Right renal pelvis (tissue), 4 donors: ENCODE measurements at regions not wholly inside any gene's neighbourhood (a gene's known extent, or its start where the extent isn't known, plus 50 kb on each side); places are given as distances from the start of the nearest gene placed in this dataset.

Source experiments
- DNase-seq, 4 donors: peaks; one replicate each; pipeline ENCODE4 v3.0.0-alpha.2; 2013; ENCODE audit warnings: low read depth in 4 of 4, low spot score in 3 of 4, missing footprints in 1 of 4

DNA sequence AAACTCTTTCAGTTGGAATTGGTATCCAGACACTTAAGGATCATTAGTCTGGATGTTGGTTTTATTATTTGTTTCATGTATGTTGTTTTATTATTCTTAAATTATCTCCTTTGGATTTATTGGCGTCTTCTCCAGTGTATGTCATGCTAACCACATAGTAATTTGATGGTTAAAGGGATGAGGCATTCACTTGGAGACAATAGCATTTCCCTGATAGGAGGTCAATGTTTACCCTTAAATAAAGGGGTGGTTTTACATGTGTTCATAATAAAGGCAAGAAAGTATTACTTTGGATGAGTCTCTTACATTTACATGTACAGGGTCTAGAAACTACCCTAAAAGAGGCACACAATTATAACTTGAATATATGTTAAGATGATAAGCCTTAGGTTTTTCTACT lies 51.2 kb upstream of the RNF144B start:
- no peak for DNase-seq

GRCh38 chr6:18334251-18334650 lies 52.9 kb upstream of the RNF144B start:
- DNase-seq, result no peak

DNA sequence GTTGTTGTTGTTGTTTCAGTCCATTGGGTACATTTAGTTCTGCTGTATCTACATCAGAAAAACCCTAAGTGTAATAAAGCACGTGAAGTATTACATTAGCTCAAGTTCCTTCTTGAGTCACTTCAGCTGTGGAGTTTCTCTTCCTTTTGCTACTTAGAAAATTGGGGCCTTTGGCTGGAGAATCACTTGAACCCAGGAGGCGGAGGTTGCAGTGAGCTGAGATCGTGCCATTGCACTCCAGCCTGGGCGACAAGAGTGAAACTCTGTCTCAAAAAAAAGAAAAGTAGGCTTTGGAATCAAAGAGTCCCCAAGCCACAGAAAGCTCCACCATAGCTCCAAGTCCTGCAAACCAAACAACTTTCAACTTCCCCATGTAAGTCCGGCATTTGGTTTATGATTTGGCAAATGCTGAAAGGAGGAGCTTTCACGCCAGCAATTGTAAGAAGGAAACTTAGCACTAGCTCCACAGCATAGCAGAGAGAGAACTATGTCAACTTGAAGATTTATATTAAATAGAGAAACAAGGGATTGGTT lies 56.5 kb upstream of the RNF144B start:
- DNase-seq, result no peak

DNA sequence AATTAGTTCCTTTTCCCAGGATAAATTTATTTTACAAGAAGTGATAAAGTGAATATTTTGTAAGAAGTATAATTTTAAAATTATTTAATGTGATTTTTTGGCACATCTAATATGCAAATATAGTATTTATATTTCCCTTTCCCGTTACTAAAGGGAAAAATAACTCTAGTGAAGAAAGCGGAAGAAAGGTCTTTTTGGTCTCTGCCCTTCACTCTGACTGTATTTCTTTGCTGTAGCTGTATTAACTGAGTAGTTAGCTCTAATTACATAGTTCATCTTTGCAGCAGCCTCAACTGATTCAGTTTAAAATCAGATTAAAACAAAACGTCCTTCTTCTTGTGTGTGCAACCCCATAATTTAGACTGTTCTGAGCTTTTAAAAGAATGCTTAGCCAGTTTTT lies 57.4 kb upstream of the RNF144B start:
- DNase-seq, result no peak

DNA sequence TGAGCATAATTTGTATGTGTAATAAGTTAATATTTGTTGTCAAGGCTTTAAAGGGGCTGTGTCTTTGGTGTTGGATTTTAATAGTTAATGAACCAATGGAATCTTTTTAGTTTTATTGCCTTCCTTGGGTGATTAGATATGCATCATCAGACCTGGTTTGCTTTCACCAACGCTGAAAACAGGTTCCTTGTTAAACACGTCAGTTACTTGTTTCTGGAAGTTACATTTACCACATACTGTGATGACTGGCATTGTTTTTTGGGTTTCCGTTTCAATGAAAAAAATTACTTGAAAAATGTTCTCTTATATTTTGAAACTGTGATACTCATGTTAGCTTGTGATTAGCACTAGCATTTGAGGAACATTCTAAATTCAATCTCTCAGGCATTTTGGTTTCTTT lies 58.6 kb upstream of the RNF144B start:
- peak in 1 of 4 donors; percentile 56 for DNase-seq

GRCh38 chr6:18328070-18328469 lies 59.1 kb upstream of the RNF144B start:
- no peak for DNase-seq

- DNase-seq, result no peak
These were observed 59.5 kb upstream of the RNF144B start for GRCh38 chr6:18327626-18328025.

DNA sequence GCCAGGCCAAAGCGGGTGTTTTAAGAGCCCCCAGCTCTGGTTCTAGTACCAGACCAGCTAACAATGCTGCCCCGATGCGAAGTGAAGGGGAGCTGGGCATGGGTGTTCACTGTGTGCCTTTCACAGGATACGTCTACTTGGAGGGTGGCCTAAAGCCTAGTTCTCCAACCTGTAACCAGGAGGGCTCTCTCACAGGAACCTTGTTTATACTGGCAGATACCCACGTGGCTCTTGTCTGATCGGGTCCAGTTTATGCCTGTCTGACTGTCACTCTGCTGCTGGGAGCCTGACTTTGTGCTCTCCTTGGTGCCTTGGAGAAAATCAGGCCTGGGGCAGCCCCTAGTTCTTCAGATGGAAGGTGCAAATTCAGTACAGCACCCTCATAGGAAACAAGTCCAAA lies 60.2 kb upstream of the RNF144B start:
- DNase-seq, result no peak

- DNase-seq, result no peak
These were observed 61.1 kb upstream of the RNF144B start for GRCh38 chr6:18326001-18326400.

GRCh38 chr6:18324706-18325042 lies 60.3 kb upstream of the DEK start:
- DNase-seq, result no peak

DNA sequence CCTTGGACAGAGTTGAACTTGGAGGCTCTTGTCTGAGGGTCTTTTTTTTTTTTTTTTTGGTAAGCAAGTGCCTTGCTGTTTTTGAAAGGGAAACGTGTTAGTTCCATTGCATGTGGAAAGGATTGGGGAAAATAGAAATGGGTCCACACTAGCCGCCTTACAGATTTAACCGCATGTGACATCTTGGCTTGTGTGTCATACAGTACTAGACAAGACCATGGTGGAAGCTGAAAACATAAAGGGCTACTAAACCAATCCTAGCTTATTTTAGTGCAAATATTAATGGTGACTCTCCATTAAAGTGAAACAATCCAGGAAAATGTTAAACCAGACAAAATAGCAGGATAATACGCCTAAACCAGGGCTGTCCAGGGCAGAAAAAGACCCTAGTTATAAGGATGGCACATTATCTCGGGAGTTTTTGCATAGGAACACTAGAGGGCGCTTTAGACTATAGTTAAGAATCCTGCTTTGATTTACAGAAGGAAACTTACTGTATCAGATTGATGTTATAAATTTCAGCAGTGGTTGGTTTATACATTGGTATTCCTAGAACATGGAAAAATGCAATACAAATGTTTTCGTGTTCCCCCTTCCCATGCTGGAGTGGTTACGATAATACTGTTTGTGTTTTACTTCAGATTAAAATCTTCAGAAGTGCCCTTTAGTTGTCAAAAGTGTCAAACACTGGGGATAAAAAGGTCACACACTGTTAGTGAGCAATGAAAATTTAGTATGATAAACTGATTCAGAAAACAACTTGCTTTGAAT lies 59.8 kb upstream of the DEK start:
- peak in 2 of 4 donors; percentile 39 to 51 for DNase-seq

DNA sequence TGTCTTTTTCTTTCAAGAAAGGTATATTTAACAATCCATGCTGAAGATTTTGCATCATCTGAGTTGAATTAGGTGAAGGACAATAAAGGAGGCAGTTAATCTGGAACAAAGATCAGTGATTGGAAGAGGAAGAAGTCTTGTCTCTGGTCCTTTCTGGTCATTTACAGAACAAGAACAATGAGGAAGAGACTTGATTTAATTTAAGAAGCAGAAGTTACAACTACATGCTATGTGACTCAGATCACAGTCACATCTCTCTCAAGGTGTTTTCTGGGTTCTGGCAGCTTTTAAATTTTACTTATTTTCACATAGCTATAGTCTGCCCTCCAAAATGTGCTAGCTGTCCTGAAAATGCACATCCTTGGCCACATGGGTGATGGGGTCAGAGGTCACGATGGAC lies 53.5 kb upstream of the DEK start:
- no peak for DNase-seq

- DNase-seq, result no peak
These were observed 50.1 kb upstream of the DEK start for GRCh38 chr6:18314317-18314997.
